PFSK-1 (cell line): ENCODE measurements at regions not wholly inside any gene's neighbourhood (a gene's known extent, or its start where the extent isn't known, plus 50 kb on each side); places are given as distances from the start of the nearest gene placed in this dataset.

Experiments used
- POLR2AphosphoS5 ChIP-seq: IDR thresholded peaks from 2 replicates; pipeline ENCODE4 v1.6.1; 2012; ENCODE audit warnings: low read depth, mild to moderate bottlenecking, control low read depth, low read length, moderate library complexity
- REST ChIP-seq, 2 experiments: IDR thresholded peaks; 2 replicates each; pipeline versions ENCODE4 v1.6.1 to v1.8.0; 2011 to 2012; ENCODE audit warnings: low read depth in 2 of 2, low read length in 2 of 2, control low read depth in 1 of 2, inconsistent platforms in 1 of 2, mild to moderate bottlenecking in 1 of 2, moderate library complexity in 1 of 2; ENCODE audit not compliant: insufficient read depth in 1 of 2
- SIN3A ChIP-seq: IDR thresholded peaks from 2 replicates; pipeline ENCODE4 v1.6.1; 2012; ENCODE audit warnings: mild to moderate bottlenecking, low read length, moderate library complexity, borderline replicate concordance; ENCODE audit not compliant: insufficient read depth
- TAF1 ChIP-seq: IDR thresholded peaks from 2 replicates; pipeline ENCODE4 v1.6.1; 2012; ENCODE audit warnings: low read length, control low read depth, borderline replicate concordance; ENCODE audit not compliant: insufficient read depth

GRCh38 chr13:79228972-79229371 is 177.1 kb downstream of the RBM26 start:
- TF ChIP-seq POLR2AphosphoS5 (no peak), TAF1 (no peak), REST (IDR thresholded peaks at IDR 0.05; ENCODE audit: insufficient read depth in 1 of 2, low read depth in 2 of 2, low read length in 2 of 2) (no peak), SIN3A (no peak)
